22Rv1 (cell line): ENCODE measurements at regions not wholly inside any gene's neighbourhood (a gene's known extent, or its start where the extent isn't known, plus 50 kb on each side); places are given as distances from the start of the nearest gene placed in this dataset.

Source experiments
- ZFX ChIP-seq: fragments of 450-650 bp; IDR thresholded peaks from 2 replicates; pipeline ENCODE4 v1.6.1; 2017; ENCODE audit warnings: antibody characterized with exemption, borderline replicate concordance
- TF ChIP-seq, protein P1 (sequence below): fragments of 450-650 bp; IDR thresholded peaks from 2 replicates; pipeline ENCODE4 v1.5.1; 2017; ENCODE audit warnings: mild to moderate bottlenecking

- TF ChIP-seq, protein P1, sequence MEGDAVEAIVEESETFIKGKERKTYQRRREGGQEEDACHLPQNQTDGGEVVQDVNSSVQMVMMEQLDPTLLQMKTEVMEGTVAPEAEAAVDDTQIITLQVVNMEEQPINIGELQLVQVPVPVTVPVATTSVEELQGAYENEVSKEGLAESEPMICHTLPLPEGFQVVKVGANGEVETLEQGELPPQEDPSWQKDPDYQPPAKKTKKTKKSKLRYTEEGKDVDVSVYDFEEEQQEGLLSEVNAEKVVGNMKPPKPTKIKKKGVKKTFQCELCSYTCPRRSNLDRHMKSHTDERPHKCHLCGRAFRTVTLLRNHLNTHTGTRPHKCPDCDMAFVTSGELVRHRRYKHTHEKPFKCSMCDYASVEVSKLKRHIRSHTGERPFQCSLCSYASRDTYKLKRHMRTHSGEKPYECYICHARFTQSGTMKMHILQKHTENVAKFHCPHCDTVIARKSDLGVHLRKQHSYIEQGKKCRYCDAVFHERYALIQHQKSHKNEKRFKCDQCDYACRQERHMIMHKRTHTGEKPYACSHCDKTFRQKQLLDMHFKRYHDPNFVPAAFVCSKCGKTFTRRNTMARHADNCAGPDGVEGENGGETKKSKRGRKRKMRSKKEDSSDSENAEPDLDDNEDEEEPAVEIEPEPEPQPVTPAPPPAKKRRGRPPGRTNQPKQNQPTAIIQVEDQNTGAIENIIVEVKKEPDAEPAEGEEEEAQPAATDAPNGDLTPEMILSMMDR: no peak
- TF ChIP-seq ZFX: no peak
Measured at GRCh38 chr5:172506251-172506650, 51.9 kb upstream of the SH3PXD2B start.
